BJ (cell line): ENCODE measurements at regions not wholly inside any gene's neighbourhood (a gene's known extent, or its start where the extent isn't known, plus 50 kb on each side); places are given as distances from the start of the nearest gene placed in this dataset.

Source experiments
- CTCF ChIA-PET: fragments of 350-600 bp; formaldehyde crosslinking; extraction: SDS; loops from one replicate; lab custom pipeline; 2021; ENCODE audit warnings: antibody characterized with exemption, inconsistent platforms; lab: Yijun Ruan, JAX
- POLR2A ChIA-PET: fragments of 300-600 bp; sonication (Branson Sonifier 250); formaldehyde crosslinking; extraction: SDS; loops from one replicate; lab custom pipeline; 2021; ENCODE audit warnings: antibody characterized with exemption; lab: Charles Lee
- DNase-seq: peaks from one replicate; pipeline ENCODE4 v3.0.0-alpha.2; 2011; ENCODE audit warnings: low read depth
- H3K27me3 ChIP-seq: 2 replicates; pipeline ENCODE4 v1.6.0; 2011; ENCODE audit warnings: low read length; ENCODE audit not compliant: control insufficient read depth, insufficient read depth
- H3K36me3 ChIP-seq: 2 replicates; pipeline ENCODE4 v1.5.1; 2011; ENCODE audit warnings: low read length; ENCODE audit not compliant: control insufficient read depth, insufficient read depth
- H3K4me3 ChIP-seq: 2 replicates; pipeline ENCODE4 v1.5.1; 2011; ENCODE audit warnings: low read depth, mild to moderate bottlenecking, control low read depth, low read length
- TF ChIP-seq, protein P1 (sequence below): IDR thresholded peaks from 2 replicates; pipeline ENCODE4 v1.5.1; 2011; ENCODE audit warnings: low read depth, mild to moderate bottlenecking, control low read depth, inconsistent platforms, low read length, moderate library complexity; ENCODE audit not compliant: insufficient read depth

- TF ChIP-seq, protein P1, sequence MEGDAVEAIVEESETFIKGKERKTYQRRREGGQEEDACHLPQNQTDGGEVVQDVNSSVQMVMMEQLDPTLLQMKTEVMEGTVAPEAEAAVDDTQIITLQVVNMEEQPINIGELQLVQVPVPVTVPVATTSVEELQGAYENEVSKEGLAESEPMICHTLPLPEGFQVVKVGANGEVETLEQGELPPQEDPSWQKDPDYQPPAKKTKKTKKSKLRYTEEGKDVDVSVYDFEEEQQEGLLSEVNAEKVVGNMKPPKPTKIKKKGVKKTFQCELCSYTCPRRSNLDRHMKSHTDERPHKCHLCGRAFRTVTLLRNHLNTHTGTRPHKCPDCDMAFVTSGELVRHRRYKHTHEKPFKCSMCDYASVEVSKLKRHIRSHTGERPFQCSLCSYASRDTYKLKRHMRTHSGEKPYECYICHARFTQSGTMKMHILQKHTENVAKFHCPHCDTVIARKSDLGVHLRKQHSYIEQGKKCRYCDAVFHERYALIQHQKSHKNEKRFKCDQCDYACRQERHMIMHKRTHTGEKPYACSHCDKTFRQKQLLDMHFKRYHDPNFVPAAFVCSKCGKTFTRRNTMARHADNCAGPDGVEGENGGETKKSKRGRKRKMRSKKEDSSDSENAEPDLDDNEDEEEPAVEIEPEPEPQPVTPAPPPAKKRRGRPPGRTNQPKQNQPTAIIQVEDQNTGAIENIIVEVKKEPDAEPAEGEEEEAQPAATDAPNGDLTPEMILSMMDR = no peak
- ChIA-PET CTCF (no interaction called here), POLR2A (no interaction called here)
- Histone ChIP-seq H3K27me3 (no peaks in the 10 kb centered on the region), H3K4me3 (no peak overlapping the region), H3K36me3 (no peaks in the 10 kb centered on the region)
- DNase-seq = no peak
These were observed 1699.8 kb upstream of the IGFBP7 start for GRCh38 chr4:58809948-58810347.

GRCh38 chr4:58809366-58809765, 1699.2 kb upstream of the IGFBP7 start:
- DNase-seq = no peak
- POLR2A ChIA-PET = no interaction called here
- CTCF ChIA-PET = no interaction called here
- TF ChIP-seq, protein P1 = no peak
- Histone ChIP-seq H3K36me3 (no peaks in the 10 kb centered on the region), H3K27me3 (no peaks in the 10 kb centered on the region), H3K4me3 (no peak overlapping the region)

GRCh38 chr4:58808817-58809216, 1698.6 kb upstream of the IGFBP7 start:
- no peak for DNase-seq
- POLR2A ChIA-PET = no interaction called here
- TF ChIP-seq, protein P1 = no peak
- no peaks in the 10 kb centered on the region for H3K27me3 ChIP-seq
- H3K36me3 ChIP-seq = no peaks in the 10 kb centered on the region
- CTCF ChIA-PET = no interaction called here
- H3K4me3 ChIP-seq = no peak overlapping the region

- POLR2A ChIA-PET = no interaction called here
- TF ChIP-seq, protein P1 = no peak
- DNase-seq = no peak
- Histone ChIP-seq H3K27me3 (no peaks in the 10 kb centered on the region), H3K4me3 (no peak overlapping the region), H3K36me3 (no peaks in the 10 kb centered on the region)
- CTCF ChIA-PET = no interaction called here
These were observed 1697.8 kb upstream of the IGFBP7 start for GRCh38 chr4:58807843-58808615.

GRCh38 chr4:58776627-58777026, 1666.4 kb upstream of the IGFBP7 start:
- DNase-seq = peak; percentile 9
- no peaks in the 10 kb centered on the region for H3K36me3 ChIP-seq
- ChIA-PET CTCF (no interaction called here), POLR2A (no interaction called here)
- H3K4me3 ChIP-seq = no peak overlapping the region
- TF ChIP-seq, protein P1 = no peak
- H3K27me3 ChIP-seq = no peaks in the 10 kb centered on the region
